HCT116 (cell line): ENCODE measurements at regions not wholly inside any gene's neighbourhood (a gene's known extent, or its start where the extent isn't known, plus 50 kb on each side); places are given as distances from the start of the nearest gene placed in this dataset.

Experiments
- ATAC-seq: fragments of 200-7000 bp; cut with Tn5 transposase; 2 replicates; pipeline ENCODE4 v1.9.1; 2020; ENCODE audit warnings: mild to moderate bottlenecking, moderate library complexity
- BruUV-seq: library from RNA; stranded (reverse); fragments of 400-500 nt; replicated peaks from 2 replicates; lab custom pipeline; 2021; lab: Mats Ljungman, UMichigan
- CTCF ChIA-PET: fragments of 300-600 bp; sonication (Branson Sonifier 250); formaldehyde crosslinking; loops from one replicate; lab custom pipeline; 2021; ENCODE audit warnings: antibody characterized with exemption; lab: Charles Lee
- POLR2A ChIA-PET: fragments of 300-600, 350-600 bp; sonication (Branson Sonifier 250); formaldehyde crosslinking; loops from one replicate; lab custom pipeline; 2021; ENCODE audit warnings: antibody characterized with exemption; lab: Charles Lee
- RAD21 ChIA-PET, 2 experiments: fragments of 300-600 bp; sonication (Branson Sonifier 250); formaldehyde crosslinking; loops; one replicate each; lab custom pipeline; 2023; ENCODE audit warnings: low total read pairs in 2 of 2; ENCODE audit not compliant: uncharacterized antibody in 2 of 2, unreplicated experiment in 2 of 2, low non-redundant PET in 1 of 2; lab: Charles Lee
- DNase-seq: peaks from one replicate; pipeline ENCODE4 v3.0.0-alpha.2; 2010; ENCODE audit warnings: low read depth, low spot score
- H2AFZ ChIP-seq: fragments of 200-600 bp; shearing (Covaris generic), sonication (generic); 2 replicates; pipeline ENCODE4 v1.6.1; 2017; ENCODE audit warnings: low read depth, mixed run types, mixed read lengths, antibody characterized with exemption, low read length; ENCODE audit not compliant: poor library complexity, severe bottlenecking
- H3K27ac ChIP-seq: 2 replicates; pipeline ENCODE4 v1.5.1; 2012; ENCODE audit warnings: low read depth, low read length
- H3K27me3 ChIP-seq: fragments of 200-600 bp; sonication (generic); 2 replicates; pipeline ENCODE4 v1.6.1; 2016; ENCODE audit warnings: mixed run types, low read length, mixed read lengths; ENCODE audit not compliant: insufficient read depth
- H3K36me3 ChIP-seq, 2 experiments: fragments of 200-500 bp in 1 of 2; fragments of 200-600 bp in 1 of 2; sonication (Bioruptor generic) in 1 of 2; sonication (generic) in 1 of 2; 2 replicates each; pipeline versions ENCODE4 v1.5.1 to v1.6.1; 2014 to 2016; ENCODE audit warnings: low read length in 2 of 2, inconsistent platforms in 1 of 2, mixed read lengths in 1 of 2, mixed run types in 1 of 2; ENCODE audit not compliant: insufficient read depth in 2 of 2, control insufficient read depth in 1 of 2
- H3K4me1 ChIP-seq, 2 experiments: fragments of 200-600 bp in 1 of 2; sonication (generic) in 1 of 2; 2 replicates each; pipeline versions ENCODE4 v1.5.1 to v1.6.1; 2012 to 2017; ENCODE audit warnings: low read length in 2 of 2, inconsistent platforms in 1 of 2, mild to moderate bottlenecking in 1 of 2, mixed read lengths in 1 of 2, mixed run types in 1 of 2, moderate library complexity in 1 of 2; ENCODE audit not compliant: insufficient read depth in 2 of 2, control insufficient read depth in 1 of 2
- H3K4me2 ChIP-seq: fragments of 200-600 bp; sonication (generic); 2 replicates; pipeline ENCODE4 v1.6.1; 2017; ENCODE audit warnings: mixed run types, low read length, mixed read lengths
- H3K4me3 ChIP-seq, 2 experiments: fragments of 200-600 bp in 1 of 2; sonication (generic) in 1 of 2; replicated peaks in 1 of 2; 2 replicates each; pipeline ENCODE4 v1.5.1; 2011 to 2016; ENCODE audit warnings: low read length in 2 of 2, control low read depth in 1 of 2, low read depth in 1 of 2, mild to moderate bottlenecking in 1 of 2, mixed read lengths in 1 of 2, mixed run types in 1 of 2
- H3K79me2 ChIP-seq: fragments of 200-600 bp; sonication (generic); 2 replicates; pipeline ENCODE4 v1.6.1; 2017; ENCODE audit warnings: mild to moderate bottlenecking, mixed run types, low read length, moderate library complexity, mixed read lengths; ENCODE audit not compliant: insufficient read depth
- H3K9ac ChIP-seq: fragments of 200-600 bp; sonication (generic); 2 replicates; pipeline ENCODE4 v1.6.1; 2016; ENCODE audit warnings: low read length, mixed read lengths
- H3K9me2 ChIP-seq: fragments of 200-600 bp; sonication (generic), shearing (Covaris generic); 2 replicates; pipeline ENCODE4 v1.6.1; 2017; ENCODE audit warnings: mixed run types, mild to moderate bottlenecking, moderate library complexity; ENCODE audit not compliant: insufficient read depth
- H3K9me3 ChIP-seq, 2 experiments: fragments of 200-500 bp in 1 of 2; fragments of 200-600 bp in 1 of 2; sonication (Bioruptor generic) in 1 of 2; sonication (generic) in 1 of 2; 2 replicates each; pipeline ENCODE4 v1.6.1; 2014 to 2017; ENCODE audit warnings: low read length in 2 of 2, mixed read lengths in 2 of 2, inconsistent platforms in 1 of 2, low read depth in 1 of 2, mild to moderate bottlenecking in 1 of 2, mixed run types in 1 of 2, moderate library complexity in 1 of 2; ENCODE audit not compliant: control insufficient read depth in 1 of 2, insufficient read depth in 1 of 2
- H4K20me1 ChIP-seq: fragments of 200-600 bp; sonication (generic), shearing (Covaris generic); 2 replicates; pipeline ENCODE4 v1.6.1; 2017; ENCODE audit warnings: mixed run types, mild to moderate bottlenecking, moderate library complexity; ENCODE audit not compliant: insufficient read depth
- EGR1 ChIP-seq: IDR thresholded peaks from 2 replicates; pipeline ENCODE4 v1.6.1; 2012; ENCODE audit warnings: low read depth
- FOSL1 ChIP-seq: IDR thresholded peaks from 2 replicates; pipeline ENCODE4 v1.6.1; 2012; ENCODE audit warnings: low read depth
- POLR2A ChIP-seq: IDR thresholded peaks from 2 replicates; pipeline ENCODE4 v1.7.0; 2011; ENCODE audit warnings: borderline replicate concordance; ENCODE audit not compliant: insufficient read depth, insufficient read length; ENCODE audit errors: extremely low read depth
- RAD21 ChIP-seq: IDR thresholded peaks from 2 replicates; pipeline ENCODE4 v1.6.1; 2012; ENCODE audit warnings: low read depth, mild to moderate bottlenecking
- REST ChIP-seq: IDR thresholded peaks from 2 replicates; pipeline ENCODE4 v1.6.1; 2012; ENCODE audit warnings: low read depth
- SRF ChIP-seq: IDR thresholded peaks from 2 replicates; pipeline ENCODE4 v1.6.1; 2012; ENCODE audit warnings: low read depth
- TCF7L2 ChIP-seq: IDR thresholded peaks from 2 replicates; pipeline ENCODE4 v1.7.0; 2011; ENCODE audit warnings: borderline replicate concordance, inconsistent platforms; ENCODE audit not compliant: insufficient read depth, insufficient read length; ENCODE audit errors: extremely low read depth
- YY1 ChIP-seq: IDR thresholded peaks from 2 replicates; pipeline ENCODE4 v1.6.1; 2011; ENCODE audit warnings: low read length, low read depth, moderate library complexity, mild to moderate bottlenecking; ENCODE audit not compliant: insufficient replicate concordance; ENCODE audit errors: extremely low read depth
- ZBTB33 ChIP-seq: IDR thresholded peaks from 2 replicates; pipeline ENCODE4 v1.6.1; 2011; ENCODE audit warnings: mild to moderate bottlenecking, low read length, moderate library complexity; ENCODE audit not compliant: insufficient replicate concordance; ENCODE audit errors: extremely low read depth
- ZNF274 ChIP-seq: fragments of 200-500 bp; sonication (Bioruptor generic); IDR thresholded peaks from 2 replicates; pipeline ENCODE4 v1.6.1; 2014; ENCODE audit warnings: mild to moderate bottlenecking, low read depth, low read length, inconsistent platforms
- intact Hi-C: fragments of 100-400 bp; cut with micrococcal nuclease; formaldehyde crosslinking; loops from 2 replicates; pipeline ENCODE4 v1.10.0; 2022

DNA sequence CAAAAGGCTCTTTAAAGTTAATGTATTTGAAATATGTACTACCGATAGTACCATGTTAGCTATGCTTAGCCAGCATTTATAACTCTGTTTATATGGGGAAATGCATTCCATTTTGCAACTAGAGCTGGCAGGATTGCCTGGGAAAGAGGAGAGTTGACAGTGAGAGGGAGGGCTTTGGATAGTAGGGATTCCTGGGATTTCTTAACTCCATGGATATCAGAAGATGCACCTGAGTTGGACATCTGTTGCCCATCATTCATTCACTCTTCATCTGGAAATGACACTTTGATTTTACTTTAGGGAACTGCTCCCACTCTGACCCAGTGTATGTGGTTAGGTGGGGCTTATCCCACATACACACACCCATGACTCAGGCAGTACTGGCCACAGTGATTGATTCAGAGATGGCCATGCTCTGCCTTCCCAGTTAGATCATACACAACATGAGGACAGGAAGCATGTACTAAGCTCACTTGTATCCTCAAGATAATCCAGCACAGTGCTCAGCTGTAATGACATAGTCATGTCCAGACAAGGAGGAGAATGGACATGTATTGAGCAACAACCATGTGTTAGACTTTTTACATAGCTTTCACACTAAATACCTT, 248.8 kb downstream of the MREG start:
- ChIA-PET RAD21 (no interaction called here), POLR2A (no interaction called here), CTCF (no interaction called here)
- Histone ChIP-seq H3K9me2 (no peaks in the 10 kb centered on the region), H3K9ac (no peak overlapping the region), H4K20me1 (no peaks in the 10 kb centered on the region; the same call in 1 of the 2 replicates), H3K9me3 (no peaks in the 10 kb centered on the region), H2AFZ (no peak overlapping the region), H3K27me3 (no peaks in the 10 kb centered on the region), H3K4me2 (no peak overlapping the region), H3K4me3 (no peak overlapping the region), H3K36me3 (no peaks in the 10 kb centered on the region), H3K4me1 (no peaks in the 10 kb centered on the region), H3K79me2 (no peaks in the 10 kb centered on the region), H3K27ac (no peak overlapping the region)
- intact Hi-C loops = no loop called here
- no peak for TF ChIP-seq YY1
- no peak for TF ChIP-seq ZNF274
- no peak for TF ChIP-seq RAD21
- no peak for TF ChIP-seq POLR2A
- no peak for TF ChIP-seq TCF7L2
- TF ChIP-seq SRF = no peak
- no peak for TF ChIP-seq ZBTB33
- no peak for TF ChIP-seq FOSL1
- no peak for TF ChIP-seq REST
- no peak for TF ChIP-seq EGR1
- ATAC-seq = no peak
- no peak for DNase-seq
- BruUV-seq = no TSS peak
